AG04450 (cell line): ENCODE measurements at regions not wholly inside any gene's neighbourhood (a gene's known extent, or its start where the extent isn't known, plus 50 kb on each side); places are given as distances from the start of the nearest gene placed in this dataset.

ENCODE experiments used
- CTCF ChIA-PET: fragments of 300-600, 350-600 bp; formaldehyde crosslinking; extraction: SDS; loops from one replicate; lab custom pipeline; 2022; ENCODE audit warnings: antibody characterized with exemption, inconsistent platforms; lab: Charles Lee
- POLR2A ChIA-PET: fragments of 350-600 bp; formaldehyde crosslinking; extraction: SDS; loops from one replicate; lab custom pipeline; 2021; ENCODE audit warnings: antibody characterized with exemption, inconsistent platforms; lab: Yijun Ruan, JAX
- DNase-seq: peaks from one replicate; pipeline ENCODE4 v3.0.0-alpha.2; 2011; ENCODE audit warnings: low read depth, low spot score
- H3K27ac ChIP-seq: one replicate; pipeline ENCODE4 v1.5.1; 2012; ENCODE audit warnings: low read depth, low read length, control low read depth
- H3K27me3 ChIP-seq: one replicate; pipeline ENCODE4 v1.6.0; 2012; ENCODE audit warnings: low read length; ENCODE audit not compliant: control insufficient read depth, insufficient read depth
- H3K4me3 ChIP-seq: 2 replicates; pipeline ENCODE4 v1.5.1; 2011; ENCODE audit warnings: mild to moderate bottlenecking, low read depth, low read length, control low read depth
- H3K9me3 ChIP-seq: 2 replicates; pipeline ENCODE4 v1.5.1; 2012; ENCODE audit warnings: low read length; ENCODE audit not compliant: control insufficient read depth, insufficient read depth
- CTCF ChIP-seq: IDR thresholded peaks from 2 replicates; pipeline ENCODE4 v1.5.1; 2011; ENCODE audit warnings: low read depth, low read length, control low read depth, inconsistent platforms

GRCh38 chr18:11407940-11408339 is 201.5 kb upstream of the SLC35G4 start:
- no peak for DNase-seq
- ChIA-PET POLR2A (no interaction called here), CTCF (interaction anchor here (0.5 to 0.9 kb wide), 3 partner anchors 9 to 410 kb away, joined by 3 to 4 read pairs (median 3); no protein-coding TSS in a partner anchor)
- Histone ChIP-seq H3K27ac (no peak overlapping the region), H3K27me3 (no peaks in the 10 kb centered on the region), H3K9me3 (no peaks in the 10 kb centered on the region), H3K4me3 (no peak overlapping the region)
- no peak for TF ChIP-seq CTCF

GRCh38 chr18:11405804-11406203 is 203.6 kb upstream of the SLC35G4 start:
- Histone ChIP-seq H3K4me3 (no peak overlapping the region), H3K27me3 (no peaks in the 10 kb centered on the region), H3K9me3 (no peaks in the 10 kb centered on the region), H3K27ac (no peak overlapping the region)
- ChIA-PET CTCF (interaction anchor here (0.7 to 1.7 kb wide), 3 partner anchors 13 to 137 kb away, joined by 3 to 5 read pairs (median 3); no protein-coding TSS in a partner anchor), POLR2A (no interaction called here)
- DNase-seq = no peak
- no peak for TF ChIP-seq CTCF

DNA sequence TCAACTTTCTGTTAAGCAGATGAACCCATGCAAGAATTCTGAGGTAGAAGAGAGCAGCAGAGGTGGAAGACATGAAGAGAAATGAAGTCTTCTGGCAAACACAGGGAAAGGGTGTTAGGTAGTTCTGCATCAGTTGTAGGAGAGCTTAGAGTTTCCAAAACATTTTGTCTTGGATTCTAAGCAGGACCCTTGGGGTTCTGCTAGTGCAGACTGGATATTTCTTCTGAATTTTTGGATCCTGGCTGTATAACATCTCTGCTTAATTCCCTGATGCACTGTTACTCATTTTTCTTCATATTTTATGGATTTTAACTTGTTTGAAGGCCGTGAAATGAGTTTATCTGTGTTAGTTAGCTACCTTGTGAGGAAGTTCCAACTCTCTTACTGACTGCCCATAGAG is 208.7 kb upstream of the SLC35G4 start:
- no peak overlapping the region for H3K4me3 ChIP-seq
- ChIA-PET POLR2A (no interaction called here), CTCF (no interaction called here)
- no peaks in the 10 kb centered on the region for H3K9me3 ChIP-seq
- TF ChIP-seq CTCF = no peak
- DNase-seq = no peak
- no peaks in the 10 kb centered on the region for H3K27me3 ChIP-seq
- no peak overlapping the region for H3K27ac ChIP-seq

- Histone ChIP-seq H3K27me3 (no peaks in the 10 kb centered on the region), H3K27ac (no peak overlapping the region), H3K4me3 (no peak overlapping the region), H3K9me3 (no peaks in the 10 kb centered on the region)
- ChIA-PET CTCF (interaction anchor here (0.6 to 1.8 kb wide), 5 partner anchors 9 to 88 kb away, joined by 3 to 11 read pairs (median 3); no protein-coding TSS in a partner anchor), POLR2A (no interaction called here)
- no peak for DNase-seq
- peak; percentile 43 for TF ChIP-seq CTCF
Measured at GRCh38 chr18:11398625-11399024, 210.8 kb upstream of the SLC35G4 start.

DNA sequence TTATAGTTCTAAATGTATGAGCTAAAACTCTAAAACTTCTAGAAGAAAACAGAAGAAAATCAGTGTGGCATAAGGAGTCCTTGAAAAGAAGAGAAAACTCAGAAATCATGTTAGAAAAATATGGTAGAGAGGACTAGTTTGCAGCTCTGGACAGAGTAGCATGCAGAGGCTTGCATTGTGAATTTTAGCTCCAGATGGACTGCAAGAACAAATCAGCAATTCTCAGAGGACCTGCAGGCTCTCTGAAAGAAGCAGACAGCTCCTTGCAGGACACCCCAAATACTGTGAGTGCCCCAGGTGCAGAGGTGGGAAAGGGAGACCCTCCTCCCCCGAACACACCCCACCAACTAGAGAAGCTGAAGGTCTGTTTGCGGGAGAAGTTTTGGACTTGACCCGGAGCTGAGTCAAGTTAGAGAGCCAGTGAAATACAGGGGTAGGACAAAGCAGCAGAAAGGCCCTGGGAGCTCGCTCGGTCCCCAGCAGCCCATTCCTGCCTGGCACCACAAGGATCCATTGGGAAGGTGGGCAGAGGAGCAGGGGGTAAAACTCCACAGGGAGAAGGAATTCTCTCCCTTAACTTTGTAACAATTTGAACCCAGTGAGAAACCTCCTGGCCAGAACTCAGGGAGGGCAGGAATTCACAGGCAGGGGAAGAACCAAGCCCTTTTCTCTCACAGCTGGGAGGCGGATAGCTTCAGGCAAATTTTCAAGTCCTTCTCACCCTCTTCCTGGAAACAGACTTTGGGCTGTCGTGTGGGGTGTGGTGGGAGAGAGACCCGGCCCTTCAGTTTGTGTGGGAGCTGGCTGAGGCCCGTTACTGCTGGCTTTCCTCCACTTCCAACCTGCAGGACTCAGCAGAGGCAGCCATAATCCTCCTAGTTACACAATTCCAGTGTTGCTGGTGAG is 216.2 kb upstream of the SLC35G4 start:
- no peaks in the 10 kb centered on the region for H3K27me3 ChIP-seq
- H3K9me3 ChIP-seq = no peaks in the 10 kb centered on the region
- CTCF ChIA-PET = interaction anchor here (0.9 to 1.1 kb wide), 2 partner anchors 12 to 19 kb away, joined by 3 read pairs; no protein-coding TSS in a partner anchor
- TF ChIP-seq CTCF = no peak
- no peak overlapping the region for H3K4me3 ChIP-seq
- POLR2A ChIA-PET = no interaction called here
- DNase-seq = no peak
- H3K27ac ChIP-seq = no peak overlapping the region
